Mucosa of descending colon (tissue), 3 donors: ENCODE measurements at regions not wholly inside any gene's neighbourhood (a gene's known extent, or its start where the extent isn't known, plus 50 kb on each side); places are given as distances from the start of the nearest gene placed in this dataset.

Source experiments
- ATAC-seq: fragments of 200-7000 bp; cut with Tn5 transposase; one replicate; pipeline ENCODE4 v1.9.1; 2020; ENCODE audit warnings: mild to moderate bottlenecking, moderate library complexity
- DNase-seq, 3 donors: peaks; one replicate each; pipeline ENCODE4 v3.0.0-alpha.2; 2020
- H3K36me3 ChIP-seq: fragments of 200-600 bp; one replicate; pipeline ENCODE4 v1.8.0; 2021; ENCODE audit warnings: low read depth, mild to moderate bottlenecking
- H3K4me1 ChIP-seq: fragments of 200-600 bp; one replicate; pipeline ENCODE4 v1.8.0; 2021; ENCODE audit warnings: low read depth, mild to moderate bottlenecking
- H3K4me3 ChIP-seq: fragments of 200-600 bp; one replicate; pipeline ENCODE4 v1.8.0; 2021; ENCODE audit warnings: mild to moderate bottlenecking
- H3K9me3 ChIP-seq: fragments of 200-600 bp; one replicate; pipeline ENCODE4 v1.8.0; 2021; ENCODE audit warnings: mild to moderate bottlenecking
- CTCF ChIP-seq: fragments of 200-600 bp; IDR thresholded peaks from one replicate; pipeline ENCODE4 v1.8.0; 2022; ENCODE audit warnings: antibody characterized with exemption, mild to moderate bottlenecking
- intact Hi-C, 2 donors: fragments of 100-400 bp; cut with DNase I in 1 of 2; cut with micrococcal nuclease in 1 of 2; formaldehyde crosslinking; loops; one replicate each; pipeline versions ENCODE4 v1.11.0 to v1.11.1; 2022; cut with DNase I, micrococcal nuclease
- donor health status: DM: no; HTN: no; CAD: no; lungs with moderate emphysema.
- donor health status: DM: no; HTN: no; CAD: no.
- donor health status: DM: no; HTN: yes; CAD: no.

- DNase-seq (peak; percentile 50 to 62 (median 51)), ATAC-seq (peak; percentile 39)
- Histone ChIP-seq H3K9me3 (no peaks in the 10 kb centered on the region), H3K36me3 (no peaks in the 10 kb centered on the region), H3K4me3 (no peak overlapping the region), H3K4me1 (peaks cover 14% of the 10 kb centered on the region)
- intact Hi-C loops, result no loop called here
- TF ChIP-seq CTCF, result no peak
These were observed 162.2 kb downstream of the HSD17B3 start for GRCh38 chr9:96139592-96140295.

DNA sequence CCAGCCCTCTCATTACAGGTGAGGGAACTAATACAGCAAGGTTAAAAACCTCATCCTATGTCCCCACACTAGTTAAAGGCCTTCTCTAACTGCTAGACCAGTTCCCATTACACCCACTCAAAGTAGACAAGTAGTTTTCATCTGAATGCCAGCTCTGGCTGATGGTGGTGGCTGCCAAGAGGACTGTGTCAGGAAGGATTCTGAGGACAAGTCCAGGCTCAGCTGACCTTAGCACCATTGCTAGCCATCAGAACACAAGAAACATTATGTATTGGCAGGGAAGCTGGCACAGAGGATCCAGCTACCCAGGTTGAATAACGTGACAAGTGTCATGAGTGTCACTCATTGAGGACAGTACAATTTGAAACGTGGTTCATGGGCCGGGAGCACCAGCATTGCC lies 163.4 kb downstream of the HSD17B3 start:
- Histone ChIP-seq H3K4me1 (peaks cover 14% of the 10 kb centered on the region), H3K4me3 (no peak overlapping the region), H3K9me3 (no peaks in the 10 kb centered on the region), H3K36me3 (no peaks in the 10 kb centered on the region)
- TF ChIP-seq CTCF, result no peak
- ATAC-seq, result no peak
- no peak for DNase-seq
- intact Hi-C loops, result no loop called here

- Histone ChIP-seq H3K4me3 (no peak overlapping the region), H3K9me3 (no peaks in the 10 kb centered on the region), H3K4me1 (peaks cover 14% of the 10 kb centered on the region), H3K36me3 (no peaks in the 10 kb centered on the region)
- intact Hi-C loops, result no loop called here
- ATAC-seq (peak; percentile 29), DNase-seq (no peak)
- no peak for TF ChIP-seq CTCF
These were observed 164.1 kb downstream of the HSD17B3 start for GRCh38 chr9:96137671-96138429.

DNA sequence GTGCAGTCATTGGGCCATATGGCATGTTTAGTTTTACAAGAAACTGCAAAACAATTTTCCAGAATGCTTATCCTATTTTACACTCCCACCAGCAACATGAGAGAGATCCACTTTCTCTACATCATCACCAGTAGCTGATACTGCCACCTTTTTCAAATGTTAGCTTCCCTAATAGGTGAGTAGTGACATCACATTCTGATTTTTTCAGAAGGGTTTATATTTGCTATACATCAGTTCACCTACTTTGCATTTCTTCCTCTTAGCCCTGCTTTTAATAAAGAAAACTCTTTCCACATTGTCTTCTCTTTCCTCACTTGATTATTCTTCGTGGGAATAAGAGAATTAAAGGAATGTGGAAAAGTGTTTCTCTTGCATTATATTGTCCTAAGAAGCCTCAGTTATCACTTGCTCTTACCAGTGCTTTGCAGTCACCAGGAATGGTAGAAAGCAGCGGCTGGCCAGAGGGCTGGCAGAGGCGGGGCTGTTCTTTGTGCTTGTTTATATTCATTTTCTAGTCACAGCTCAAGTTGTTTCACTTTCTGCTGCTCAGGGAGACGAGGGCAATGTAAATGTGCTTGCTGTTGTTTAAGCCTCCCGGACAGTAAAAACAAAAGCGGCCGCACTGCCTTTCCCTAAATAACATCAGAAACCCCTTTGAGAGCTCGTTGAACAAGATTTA lies 164.8 kb downstream of the HSD17B3 start:
- intact Hi-C loops, result no loop called here
- Histone ChIP-seq H3K9me3 (no peaks in the 10 kb centered on the region), H3K4me3 (no peak overlapping the region), H3K36me3 (no peaks in the 10 kb centered on the region), H3K4me1 (peaks cover 14% of the 10 kb centered on the region)
- DNase-seq (peak; percentile 70 to 79 (median 73)), ATAC-seq (peak; percentile 88)
- no peak for TF ChIP-seq CTCF

GRCh38 chr9:96135753-96136290 lies 166.2 kb downstream of the HSD17B3 start:
- Histone ChIP-seq H3K4me1 (peaks cover 14% of the 10 kb centered on the region), H3K4me3 (no peak overlapping the region), H3K36me3 (no peaks in the 10 kb centered on the region), H3K9me3 (no peaks in the 10 kb centered on the region)
- DNase-seq, result no peak
- ATAC-seq, result no peak
- TF ChIP-seq CTCF, result no peak
- intact Hi-C loops, result no loop called here
